H1 (cell line): ENCODE measurements at regions not wholly inside any gene's neighbourhood (a gene's known extent, or its start where the extent isn't known, plus 50 kb on each side); places are given as distances from the start of the nearest gene placed in this dataset.

Experiments used
- CTCF ChIA-PET: fragments of 300-600 bp; sonication (Branson Sonifier 250); formaldehyde crosslinking; loops from one replicate; lab custom pipeline; 2021; ENCODE audit not compliant: partially characterized antibody; lab: Charles Lee
- POLR2A ChIA-PET: fragments of 300-600 bp; sonication (Branson Sonifier 250); formaldehyde crosslinking; loops from one replicate; lab custom pipeline; 2021; ENCODE audit warnings: inconsistent platforms; ENCODE audit not compliant: partially characterized antibody; lab: Charles Lee
- DNase-seq, 2 experiments: peaks; one replicate each; pipeline versions ENCODE4 v3.0.0 to v3.0.0-alpha.2; 2010 to 2022; ENCODE audit warnings: low spot score in 2 of 2, low read depth in 1 of 2, mixed read lengths in 1 of 2
- FAIRE-seq: peaks from 2 replicates; lab custom pipeline; 2011; peaks lifted over from hg19 to GRCh38; lab: Jason Lieb, UNC
- H2AFZ ChIP-seq: 2 replicates; pipeline ENCODE4 v1.8.1; 2012; ENCODE audit warnings: low read length, inconsistent platforms
- H2AK5ac ChIP-seq: 2 replicates; pipeline ENCODE4 v1.6.1; 2013; ENCODE audit warnings: low read depth, low read length
- H2BK120ac ChIP-seq: replicated peaks from 2 replicates; pipeline ENCODE3; 2013; ENCODE audit warnings: low read depth, low read length, inconsistent platforms
- H2BK12ac ChIP-seq: 2 replicates; pipeline ENCODE4 v1.6.1; 2013; ENCODE audit warnings: low read depth, low read length
- H2BK15ac ChIP-seq: 2 replicates; pipeline ENCODE4 v1.6.1; 2013; ENCODE audit warnings: low read length
- H2BK20ac ChIP-seq: 2 replicates; pipeline ENCODE4 v1.6.1; 2013; ENCODE audit warnings: low read length
- H2BK5ac ChIP-seq: 2 replicates; pipeline ENCODE4 v1.6.1; 2013; ENCODE audit warnings: low read depth, low read length
- H3K14ac ChIP-seq: 2 replicates; pipeline ENCODE4 v1.6.1; 2013; ENCODE audit warnings: inconsistent platforms; ENCODE audit not compliant: insufficient read length
- H3K18ac ChIP-seq: 2 replicates; pipeline ENCODE4 v1.6.1; 2013; ENCODE audit warnings: low read length; ENCODE audit errors: extremely low read depth
- H3K23ac ChIP-seq: 2 replicates; pipeline ENCODE4 v1.6.1; 2013; ENCODE audit warnings: inconsistent platforms; ENCODE audit not compliant: insufficient read length
- H3K23me2 ChIP-seq: 2 replicates; pipeline ENCODE4 v1.6.1; 2013; ENCODE audit warnings: low read depth, low read length
- H3K27ac ChIP-seq: 2 replicates; pipeline ENCODE4 v1.6.1; 2011; ENCODE audit warnings: low read depth, low read length, inconsistent platforms
- H3K27me3 ChIP-seq, 4 experiments: replicated peaks in 1 of 4; 1 replicate in 1 of 4; 2 replicates in 3 of 4; pipeline versions ENCODE4 v1.6.1 to v1.8.1; 2011 to 2013; ENCODE audit warnings: low read length in 3 of 4, mild to moderate bottlenecking in 3 of 4, inconsistent platforms in 2 of 4, mixed read lengths in 2 of 4, moderate library complexity in 1 of 4; ENCODE audit not compliant: control insufficient read depth in 3 of 4, insufficient read depth in 3 of 4; ENCODE audit errors: extremely low read depth in 1 of 4
- H3K36me3 ChIP-seq, 4 experiments: 2 replicates each; pipeline versions ENCODE4 v1.6.1 to v1.8.1; 2011 to 2013; ENCODE audit warnings: mild to moderate bottlenecking in 4 of 4, low read length in 3 of 4, moderate library complexity in 2 of 4, control low read depth in 1 of 4, inconsistent platforms in 1 of 4; ENCODE audit not compliant: insufficient read depth in 4 of 4, control insufficient read depth in 2 of 4
- H3K4ac ChIP-seq: replicated peaks from 2 replicates; pipeline ENCODE3; 2013; ENCODE audit warnings: low read length, low read depth, mixed read lengths, inconsistent platforms; ENCODE audit not compliant: insufficient read length
- H3K4me1 ChIP-seq, 4 experiments: replicated peaks in 1 of 4; 1 replicate in 1 of 4; 2 replicates in 3 of 4; pipeline versions ENCODE4 v1.6.1 to v1.8.1; 2011 to 2013; ENCODE audit warnings: low read length in 3 of 4, inconsistent platforms in 2 of 4, mixed read lengths in 1 of 4; ENCODE audit not compliant: insufficient read depth in 4 of 4, control insufficient read depth in 3 of 4
- H3K4me2 ChIP-seq, 2 experiments: 2 replicates each; pipeline versions ENCODE4 v1.6.1 to v1.8.1; 2011 to 2013; ENCODE audit warnings: low read depth in 2 of 2, low read length in 2 of 2, control low read depth in 1 of 2, inconsistent platforms in 1 of 2, mild to moderate bottlenecking in 1 of 2; ENCODE audit not compliant: insufficient read depth in 1 of 2
- H3K4me3 ChIP-seq, 4 experiments: fragments of 200-600, 300-600 bp in 1 of 4; sonication (generic), shearing (Covaris generic), sonication (Bioruptor Twin) in 1 of 4; 2 replicates each; pipeline versions ENCODE4 v1.5.1 to v1.8.1; 2011 to 2016; ENCODE audit warnings: low read length in 4 of 4, low read depth in 3 of 4, control low read depth in 2 of 4, inconsistent platforms in 2 of 4, mild to moderate bottlenecking in 2 of 4, mixed read lengths in 1 of 4, moderate library complexity in 1 of 4; ENCODE audit not compliant: insufficient read depth in 2 of 4; ENCODE audit errors: extremely low read depth in 1 of 4
- H3K56ac ChIP-seq: replicated peaks from 2 replicates; pipeline ENCODE3; 2013; ENCODE audit warnings: low read depth, mild to moderate bottlenecking, mixed read lengths, low read length, inconsistent platforms; ENCODE audit not compliant: insufficient read length
- H3K79me1 ChIP-seq: 2 replicates; pipeline ENCODE4 v1.6.1; 2013; ENCODE audit warnings: low read depth, low read length, control low read depth
- H3K79me2 ChIP-seq, 2 experiments: 2 replicates each; pipeline versions ENCODE4 v1.6.1 to v1.8.1; 2012 to 2013; ENCODE audit warnings: low read length in 2 of 2, mild to moderate bottlenecking in 2 of 2, inconsistent platforms in 1 of 2; ENCODE audit not compliant: insufficient read depth in 2 of 2, control insufficient read depth in 1 of 2
- H3K9ac ChIP-seq, 4 experiments: replicated peaks in 1 of 4; 1 replicate in 1 of 4; 2 replicates in 3 of 4; pipeline versions ENCODE4 v1.6.1 to v1.8.1; 2011 to 2013; ENCODE audit warnings: low read depth in 3 of 4, low read length in 3 of 4, control low read depth in 2 of 4, mild to moderate bottlenecking in 2 of 4, moderate library complexity in 2 of 4, inconsistent platforms in 1 of 4; ENCODE audit errors: extremely low read depth in 1 of 4
- H3K9me3 ChIP-seq, 2 experiments: 2 replicates each; pipeline versions ENCODE4 v1.6.1 to v1.8.1; 2012 to 2013; ENCODE audit warnings: mild to moderate bottlenecking in 2 of 2, moderate library complexity in 2 of 2, control low read depth in 1 of 2, inconsistent platforms in 1 of 2, low read depth in 1 of 2, low read length in 1 of 2, mixed read lengths in 1 of 2; ENCODE audit not compliant: insufficient read depth in 2 of 2
- H4K20me1 ChIP-seq, 2 experiments: replicated peaks in 1 of 2; 2 replicates each; pipeline versions ENCODE3 to v1.8.1; 2011 to 2013; ENCODE audit warnings: inconsistent platforms in 2 of 2, low read length in 2 of 2, mild to moderate bottlenecking in 1 of 2; ENCODE audit not compliant: insufficient read depth in 2 of 2, control insufficient read depth in 1 of 2
- H4K5ac ChIP-seq: 2 replicates; pipeline ENCODE4 v1.6.1; 2013; ENCODE audit warnings: low read length, low read depth, mixed read lengths, inconsistent platforms; ENCODE audit not compliant: insufficient read length
- H4K8ac ChIP-seq: 2 replicates; pipeline ENCODE4 v1.8.0; 2013; ENCODE audit warnings: mild to moderate bottlenecking, moderate library complexity, low read length, inconsistent platforms; ENCODE audit not compliant: insufficient read depth; ENCODE audit errors: extremely low read depth
- H4K91ac ChIP-seq: replicated peaks from 2 replicates; pipeline ENCODE3; 2013; ENCODE audit warnings: low read length, mixed read lengths, inconsistent platforms; ENCODE audit not compliant: insufficient read length
- ASH2L ChIP-seq: fragments of 200-600, 300-600 bp; sonication (generic); IDR thresholded peaks from one replicate; pipeline ENCODE4 v1.7.1; 2017; ENCODE audit warnings: low read length
- YY1 ChIP-seq: IDR thresholded peaks from 2 replicates; pipeline ENCODE4 v1.6.1; 2011; ENCODE audit warnings: low read depth, mild to moderate bottlenecking, low read length
- WGBS, 2 experiments: shearing (Covaris generic) in 1 of 2; methylation state at CpG; one replicate each; pipeline versions ENCODE4 v1.1.6 to v1.1.7; 2013 to 2015; ENCODE audit warnings: low lambda C conversion rate in 2 of 2, mixed read lengths in 2 of 2, inconsistent platforms in 1 of 2, low coverage in 1 of 2, missing lambda C conversion rate in 1 of 2; ENCODE audit not compliant: insufficient replicate concordance in 2 of 2, insufficient coverage in 1 of 2, insufficient read length in 1 of 2; ENCODE audit errors: extremely low coverage in 1 of 2, missing lambda C conversion rate in 1 of 2; 5-methylcytosine and 5-hydroxymethylcytosine counted together

DNA sequence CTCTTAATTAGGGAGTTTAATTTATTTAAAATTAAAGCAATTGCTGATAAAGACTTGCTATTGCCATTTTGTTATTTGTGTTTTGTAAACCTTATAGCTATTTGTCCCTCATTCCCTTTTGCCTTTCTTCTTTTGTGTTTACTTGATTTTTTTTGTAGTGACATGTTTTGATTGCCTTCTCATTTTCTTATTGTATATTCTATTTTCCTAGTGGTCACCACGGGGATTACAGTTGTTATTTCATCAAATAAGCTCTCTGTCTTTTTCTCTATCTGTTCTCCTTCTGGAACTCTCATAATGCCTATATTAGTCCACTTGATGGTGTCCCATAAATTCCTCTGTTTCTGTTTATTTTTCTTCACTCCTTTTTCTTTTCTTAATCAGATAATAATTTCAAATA is 64.4 kb upstream of the FRY start:
- Histone ChIP-seq H4K8ac (no peak overlapping the region), H3K27me3 (no peaks in the 10 kb centered on the region), H3K56ac (no peak overlapping the region), H3K9me3 (no peaks in the 10 kb centered on the region), H3K4me1 (no peaks in the 10 kb centered on the region), H3K4me3 (no peak overlapping the region), H2AK5ac (no peak overlapping the region), H3K14ac (no peak overlapping the region), H2BK20ac (no peak overlapping the region), H3K27ac (no peak overlapping the region), H3K79me1 (no peaks in the 10 kb centered on the region), H3K4me2 (no peak overlapping the region), H4K91ac (no peak overlapping the region)
- 85% methylated on average over 1 of the region's 1 CpG; no CpG with 5 or more reads in 1 of the 2 experiments for WGBS, 2 experiments
- FAIRE-seq = no peak
- no peak for TF ChIP-seq ASH2L
- TF ChIP-seq YY1 = no peak
- TF ChIP-seq, all 59 proteins: peak for 0
- Histone ChIP-seq H2AFZ (no peak overlapping the region), H4K5ac (no peak overlapping the region), H3K79me2 (no peaks in the 10 kb centered on the region), H2BK12ac (no peak overlapping the region), H3K23ac (no peak overlapping the region), H3K23me2 (no peaks in the 10 kb centered on the region), H4K20me1 (no peaks in the 10 kb centered on the region), H3K36me3 (no peaks in the 10 kb centered on the region), H3K4ac (no peak overlapping the region), H2BK120ac (no peak overlapping the region), H3K9ac (no peak overlapping the region), H3K18ac (no peak overlapping the region), H2BK5ac (no peak overlapping the region), H2BK15ac (no peak overlapping the region)
- CTCF ChIA-PET = interaction anchor here (0.6 to 1.7 kb wide), 12 partner anchors 9 to 1594 kb away, joined by 3 to 8 read pairs (median 4); no protein-coding TSS in a partner anchor
- POLR2A ChIA-PET = interaction anchor here (1.2 kb wide), 1 partner anchor 22 kb away, joined by 3 read pairs; no protein-coding TSS in a partner anchor
- DNase-seq = no peak
